ENCODE measurements at regions not wholly inside any gene's neighbourhood (a gene's known extent, or its start where the extent isn't known, plus 50 kb on each side); places are given as distances from the start of the nearest gene placed in this dataset.

GRCh38 chr6:85058806-85059205, 294.4 kb upstream of the TBX18 start:
- H3K27me3 ChIP-seq (ENCODE audit: control insufficient read depth, insufficient read depth, low read length): no peaks in the 10 kb centered on the region
- in situ Hi-C loops (cut with HindIII; ENCODE audit: low pct_unique_long_range_greater_than_20kb, low sequenced_read_pairs): no loop called here
- no peaks in the 10 kb centered on the region for H3K4me1 ChIP-seq (ENCODE audit: control insufficient read depth, insufficient read depth, low read length)
- TF ChIP-seq CTCF (IDR thresholded peaks at IDR 0.05): no peak
- TF ChIP-seq REST (IDR thresholded peaks at IDR 0.05; ENCODE audit: insufficient read depth in 1 of 2, low read depth in 2 of 2, low read length in 1 of 2): no peak
- TF ChIP-seq TCF7L2 (IDR thresholded peaks at IDR 0.05; ENCODE audit: low read depth, low read length): no peak
- no peak for TF ChIP-seq SIN3A (IDR thresholded peaks at IDR 0.05; ENCODE audit: borderline replicate concordance, insufficient read depth, low read depth, low read length)
- no peak for TF ChIP-seq POLR2AphosphoS5 (IDR thresholded peaks at IDR 0.05; ENCODE audit: low read depth, low read length)
- intact Hi-C loops (cut with micrococcal nuclease; ENCODE audit: unreplicated experiment): no loop called here
- CTCF ChIA-PET: no interaction called here
- no peaks in the 10 kb centered on the region for H3K36me3 ChIP-seq (ENCODE audit: control insufficient read depth, insufficient read depth, low read length)
- no peak for DNase-seq (ENCODE audit: low read depth, low spot score)
- BruUV-seq (replicated peaks): no TSS peak
- no peaks in the 10 kb centered on the region for H3K9me3 ChIP-seq (ENCODE audit: control insufficient read depth, insufficient read depth, low read depth, low read length)
- POLR2A ChIA-PET: no interaction called here
- H3K27ac ChIP-seq (ENCODE audit: low read length): no peak overlapping the region
- no peak overlapping the region for H3K4me3 ChIP-seq (ENCODE audit: low read depth in 2 of 2, low read length in 2 of 2)
- no peak for ATAC-seq

GRCh38 chr6:85050149-85050548, 285.8 kb upstream of the TBX18 start:
- no peaks in the 10 kb centered on the region for H3K27me3 ChIP-seq (ENCODE audit: control insufficient read depth, insufficient read depth, low read length)
- no peaks in the 10 kb centered on the region for H3K36me3 ChIP-seq (ENCODE audit: control insufficient read depth, insufficient read depth, low read length)
- BruUV-seq (replicated peaks): no TSS peak
- no peak overlapping the region for H3K4me3 ChIP-seq (ENCODE audit: low read depth in 2 of 2, low read length in 2 of 2)
- intact Hi-C loops (cut with micrococcal nuclease; ENCODE audit: unreplicated experiment) (no loop called here), in situ Hi-C loops (cut with HindIII; ENCODE audit: low pct_unique_long_range_greater_than_20kb, low sequenced_read_pairs) (no loop called here)
- no peak for DNase-seq (ENCODE audit: low read depth, low spot score)
- H3K9me3 ChIP-seq (ENCODE audit: control insufficient read depth, insufficient read depth, low read depth, low read length): no peaks in the 10 kb centered on the region
- TF ChIP-seq TCF7L2 (IDR thresholded peaks at IDR 0.05; ENCODE audit: low read depth, low read length) (no peak), CTCF (IDR thresholded peaks at IDR 0.05) (no peak), SIN3A (IDR thresholded peaks at IDR 0.05; ENCODE audit: borderline replicate concordance, insufficient read depth, low read depth, low read length) (no peak), REST (IDR thresholded peaks at IDR 0.05; ENCODE audit: insufficient read depth in 1 of 2, low read depth in 2 of 2, low read length in 1 of 2) (no peak), POLR2AphosphoS5 (IDR thresholded peaks at IDR 0.05; ENCODE audit: low read depth, low read length) (no peak)
- CTCF ChIA-PET: no interaction called here
- no peak for ATAC-seq
- POLR2A ChIA-PET: no interaction called here
- no peak overlapping the region for H3K27ac ChIP-seq (ENCODE audit: low read length)
- H3K4me1 ChIP-seq (ENCODE audit: control insufficient read depth, insufficient read depth, low read length): no peaks in the 10 kb centered on the region
